ENCODE measurements at regions not wholly inside any gene's neighbourhood (a gene's known extent, or its start where the extent isn't known, plus 50 kb on each side); places are given as distances from the start of the nearest gene placed in this dataset.
"Not testable (repeated sequence)": the region's sequence is repeated elsewhere in the genome, so short reads cannot be mapped to it uniquely, and the experiment has no call there.

- H3K27ac Mint-ChIP-seq (ENCODE audit: unreplicated experiment) = no peak overlapping the region
- no peaks in the 10 kb centered on the region for H3K4me1 Mint-ChIP-seq (ENCODE audit: unreplicated experiment)
- H3K9me3 Mint-ChIP-seq (ENCODE audit: unreplicated experiment) = no peaks in the 10 kb centered on the region
- DNase-seq (ENCODE audit: extremely low spot score, unreplicated experiment) = no peak
- no peaks in the 10 kb centered on the region for H3K27me3 Mint-ChIP-seq (ENCODE audit: unreplicated experiment)
- no peaks in the 10 kb centered on the region for H3K36me3 Mint-ChIP-seq (ENCODE audit: unreplicated experiment)
- H3K4me3 Mint-ChIP-seq (ENCODE audit: unreplicated experiment) = no peak overlapping the region
- TF ChIP-seq, protein P1, sequence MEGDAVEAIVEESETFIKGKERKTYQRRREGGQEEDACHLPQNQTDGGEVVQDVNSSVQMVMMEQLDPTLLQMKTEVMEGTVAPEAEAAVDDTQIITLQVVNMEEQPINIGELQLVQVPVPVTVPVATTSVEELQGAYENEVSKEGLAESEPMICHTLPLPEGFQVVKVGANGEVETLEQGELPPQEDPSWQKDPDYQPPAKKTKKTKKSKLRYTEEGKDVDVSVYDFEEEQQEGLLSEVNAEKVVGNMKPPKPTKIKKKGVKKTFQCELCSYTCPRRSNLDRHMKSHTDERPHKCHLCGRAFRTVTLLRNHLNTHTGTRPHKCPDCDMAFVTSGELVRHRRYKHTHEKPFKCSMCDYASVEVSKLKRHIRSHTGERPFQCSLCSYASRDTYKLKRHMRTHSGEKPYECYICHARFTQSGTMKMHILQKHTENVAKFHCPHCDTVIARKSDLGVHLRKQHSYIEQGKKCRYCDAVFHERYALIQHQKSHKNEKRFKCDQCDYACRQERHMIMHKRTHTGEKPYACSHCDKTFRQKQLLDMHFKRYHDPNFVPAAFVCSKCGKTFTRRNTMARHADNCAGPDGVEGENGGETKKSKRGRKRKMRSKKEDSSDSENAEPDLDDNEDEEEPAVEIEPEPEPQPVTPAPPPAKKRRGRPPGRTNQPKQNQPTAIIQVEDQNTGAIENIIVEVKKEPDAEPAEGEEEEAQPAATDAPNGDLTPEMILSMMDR (IDR thresholded peaks at IDR 0.05) = no peak
These were observed 228.7 kb downstream of the YTHDC2 start for GRCh38 chr5:113742176-113742575.

- TF ChIP-seq, protein P1 (IDR thresholded peaks at IDR 0.05) = no peak
- H3K27me3 Mint-ChIP-seq (ENCODE audit: unreplicated experiment) = no peaks in the 10 kb centered on the region
- no peak overlapping the region for H3K27ac Mint-ChIP-seq (ENCODE audit: unreplicated experiment)
- H3K4me3 Mint-ChIP-seq (ENCODE audit: unreplicated experiment) = no peak overlapping the region
- no peaks in the 10 kb centered on the region for H3K4me1 Mint-ChIP-seq (ENCODE audit: unreplicated experiment)
- H3K36me3 Mint-ChIP-seq (ENCODE audit: unreplicated experiment) = no peaks in the 10 kb centered on the region
- no peaks in the 10 kb centered on the region for H3K9me3 Mint-ChIP-seq (ENCODE audit: unreplicated experiment)
- no peak for DNase-seq (ENCODE audit: extremely low spot score, unreplicated experiment)
These were observed 229.1 kb downstream of the YTHDC2 start for GRCh38 chr5:113742639-113743038.

DNA sequence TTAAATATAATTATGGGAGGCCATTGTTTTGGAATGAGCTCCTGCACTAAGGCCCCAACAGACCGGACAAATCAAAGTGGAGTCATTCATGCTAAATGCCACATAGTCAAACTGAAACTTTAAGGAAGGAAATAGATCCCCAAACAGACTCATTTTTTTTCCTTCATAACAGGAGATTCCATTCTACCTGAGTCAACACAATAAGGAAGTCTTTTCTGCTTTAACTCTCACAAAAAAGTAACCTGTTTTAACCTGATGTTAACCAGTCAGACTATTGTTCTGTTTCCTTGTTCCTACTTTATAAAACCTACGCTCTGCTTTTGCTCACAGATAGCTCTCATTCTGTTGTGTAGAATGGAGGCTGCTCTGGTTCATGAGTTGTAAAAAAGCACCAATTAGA, 234.9 kb downstream of the YTHDC2 start:
- Mint-ChIP-seq H3K27me3 (ENCODE audit: unreplicated experiment) (peaks cover 4% of the 10 kb centered on the region), H3K4me3 (ENCODE audit: unreplicated experiment) (no peak overlapping the region), H3K4me1 (ENCODE audit: unreplicated experiment) (no peaks in the 10 kb centered on the region), H3K9me3 (ENCODE audit: unreplicated experiment) (no peaks in the 10 kb centered on the region), H3K36me3 (ENCODE audit: unreplicated experiment) (no peaks in the 10 kb centered on the region), H3K27ac (ENCODE audit: unreplicated experiment) (no peak overlapping the region)
- TF ChIP-seq, protein P1 (IDR thresholded peaks at IDR 0.05) = no peak
- DNase-seq (ENCODE audit: extremely low spot score, unreplicated experiment) = no peak

DNA sequence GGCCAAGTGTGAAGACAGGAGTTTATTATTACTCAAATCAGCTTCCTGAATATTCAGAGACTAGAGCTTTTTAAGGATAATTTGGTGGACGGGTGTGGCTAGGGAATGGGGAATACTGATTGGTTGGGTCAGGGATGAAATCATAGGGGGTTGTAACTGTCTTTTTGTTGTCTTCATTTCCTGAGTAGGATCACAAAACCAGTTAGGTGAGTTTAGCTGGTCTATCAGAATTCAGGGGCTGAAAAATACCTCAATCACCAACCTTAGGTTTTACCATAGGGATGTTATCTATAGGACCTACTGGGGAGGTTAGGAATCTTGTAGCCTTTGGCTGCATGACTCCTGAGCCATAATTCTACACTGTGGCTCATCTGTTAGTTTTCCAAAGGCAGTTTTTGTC, 235.8 kb downstream of the YTHDC2 start:
- Mint-ChIP-seq H3K36me3 (ENCODE audit: unreplicated experiment) (no peaks in the 10 kb centered on the region), H3K27me3 (ENCODE audit: unreplicated experiment) (peaks cover 4% of the 10 kb centered on the region), H3K4me3 (ENCODE audit: unreplicated experiment) (no peak overlapping the region), H3K27ac (ENCODE audit: unreplicated experiment) (no peak overlapping the region), H3K9me3 (ENCODE audit: unreplicated experiment) (no peaks in the 10 kb centered on the region), H3K4me1 (ENCODE audit: unreplicated experiment) (no peaks in the 10 kb centered on the region)
- TF ChIP-seq, protein P1 (IDR thresholded peaks at IDR 0.05) = no peak
- DNase-seq (ENCODE audit: extremely low spot score, unreplicated experiment) = no peak

DNA sequence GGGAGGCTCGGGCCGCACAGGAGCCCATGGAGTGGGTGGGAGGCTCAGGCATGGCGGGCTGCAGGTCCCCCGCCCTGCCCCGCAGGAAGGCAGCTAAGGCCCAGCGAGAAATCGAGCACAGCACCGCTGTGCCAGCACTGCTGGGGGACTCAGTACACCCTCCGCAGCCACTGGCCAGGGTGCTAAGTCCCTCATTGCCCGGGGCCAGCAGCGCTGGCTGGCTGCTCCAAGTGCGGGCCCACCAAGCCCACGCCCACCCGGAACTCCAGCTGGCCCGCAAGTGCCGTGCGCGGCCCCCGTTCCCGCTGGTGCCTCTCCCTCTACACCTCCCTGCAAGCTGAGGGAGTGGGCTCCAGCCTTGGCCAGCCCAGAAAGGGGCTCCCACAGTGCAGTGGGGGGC, 239.7 kb downstream of the YTHDC2 start:
- H3K9me3 Mint-ChIP-seq (ENCODE audit: unreplicated experiment); H3K4me3 Mint-ChIP-seq (ENCODE audit: unreplicated experiment): not testable (repeated sequence)

DNA sequence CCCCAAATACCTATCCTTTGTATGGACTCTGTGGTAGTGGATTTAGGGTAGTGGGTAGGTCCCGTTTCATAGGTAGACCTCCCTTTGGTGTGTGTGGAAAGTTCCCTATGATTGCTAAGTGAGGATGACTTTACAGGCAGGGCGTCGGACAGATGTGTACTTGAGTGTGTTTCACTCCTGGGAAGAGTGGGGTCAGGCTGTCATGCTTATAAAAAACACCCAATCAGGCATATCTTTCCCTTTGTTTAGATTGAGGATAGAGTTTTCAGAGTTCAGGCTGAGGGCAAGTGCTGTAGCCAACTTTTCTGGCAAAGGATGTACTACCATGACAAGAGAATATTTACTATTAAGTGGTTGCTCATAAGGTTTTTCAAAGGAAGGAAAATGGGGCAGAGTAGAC, 242.0 kb downstream of the YTHDC2 start:
- Mint-ChIP-seq H3K4me3 (ENCODE audit: unreplicated experiment) (no peak overlapping the region), H3K4me1 (ENCODE audit: unreplicated experiment) (no peaks in the 10 kb centered on the region), H3K27me3 (ENCODE audit: unreplicated experiment) (peaks cover 15% of the 10 kb centered on the region), H3K36me3 (ENCODE audit: unreplicated experiment) (no peaks in the 10 kb centered on the region), H3K27ac (ENCODE audit: unreplicated experiment) (no peak overlapping the region), H3K9me3 (ENCODE audit: unreplicated experiment) (no peaks in the 10 kb centered on the region)
- TF ChIP-seq, protein P1 (IDR thresholded peaks at IDR 0.05) = no peak
- no peak for DNase-seq (ENCODE audit: extremely low spot score, unreplicated experiment)

More for the DNA sequence above, 239.7 kb downstream of the YTHDC2 start:
- H3K27ac Mint-ChIP-seq (ENCODE audit: unreplicated experiment); DNase-seq (ENCODE audit: extremely low spot score, unreplicated experiment); H3K27me3 Mint-ChIP-seq (ENCODE audit: unreplicated experiment); H3K36me3 Mint-ChIP-seq (ENCODE audit: unreplicated experiment); H3K4me1 Mint-ChIP-seq (ENCODE audit: unreplicated experiment): not testable (repeated sequence)

All from osteocyte (in vitro differentiated cells).